Activated CD4-positive, alpha-beta T cell treated with anti-CD3 and anti-CD28 coated beads, Interleukin-2, Interleukin-6, amounts not matched to agents 100 ng/mL and 50 ng/mL, durations not matched to agents 16 hours and 8 hours (primary cell): ENCODE measurements at regions not wholly inside any gene's neighbourhood (a gene's known extent, or its start where the extent isn't known, plus 50 kb on each side); places are given as distances from the start of the nearest gene placed in this dataset.
A peak's percentile ranks its signal among the peaks of the same experiment; 100 is the strongest.

Source experiments
- DNase-seq: peaks from one replicate; pipeline ENCODE4 v3.0.0-alpha.2; 2020

DNA sequence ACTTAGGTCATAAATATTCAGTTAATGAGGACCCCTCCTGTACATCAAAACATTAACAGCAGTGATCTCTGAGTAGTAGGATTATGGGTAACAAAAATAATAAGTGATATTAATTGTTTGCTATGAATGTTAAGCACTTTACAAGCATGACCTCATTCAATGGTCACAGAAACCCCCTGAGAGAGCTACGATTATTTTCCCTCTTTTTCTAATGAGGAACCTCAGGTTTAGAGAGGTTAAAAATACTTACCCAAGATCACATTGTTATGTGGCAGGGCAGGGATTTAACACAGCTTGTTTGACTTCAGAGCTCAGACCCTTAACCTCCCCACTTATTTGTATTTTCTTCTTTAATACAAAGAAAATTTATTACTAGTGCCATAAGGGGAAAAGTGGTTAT lies 228.2 kb downstream of the TBL1XR1 start:
- DNase-seq: no peak

GRCh38 chr3:176968631-176969030 lies 228.7 kb downstream of the TBL1XR1 start:
- DNase-seq: no peak

GRCh38 chr3:176967522-176967921 lies 229.8 kb downstream of the TBL1XR1 start:
- DNase-seq: no peak

DNA sequence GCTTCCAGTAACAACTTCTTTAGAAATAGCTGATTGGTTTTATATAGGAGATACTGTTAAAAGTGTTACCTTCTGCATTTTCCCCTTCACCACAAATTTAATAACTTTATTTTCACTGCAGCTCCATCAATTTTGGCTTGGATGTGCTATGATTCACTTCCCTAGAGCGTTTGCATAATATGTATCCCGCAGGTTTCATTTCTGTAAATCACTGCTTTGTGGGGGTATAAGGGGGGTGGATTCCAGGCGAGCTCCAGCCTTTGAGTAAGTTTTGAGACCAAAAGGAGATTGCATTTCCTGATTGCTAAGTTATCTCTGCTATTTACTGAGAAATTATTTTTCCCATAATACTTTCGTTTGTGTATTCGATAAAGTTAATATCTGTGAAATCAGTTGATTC lies 232.6 kb downstream of the TBL1XR1 start:
- no peak for DNase-seq

DNA sequence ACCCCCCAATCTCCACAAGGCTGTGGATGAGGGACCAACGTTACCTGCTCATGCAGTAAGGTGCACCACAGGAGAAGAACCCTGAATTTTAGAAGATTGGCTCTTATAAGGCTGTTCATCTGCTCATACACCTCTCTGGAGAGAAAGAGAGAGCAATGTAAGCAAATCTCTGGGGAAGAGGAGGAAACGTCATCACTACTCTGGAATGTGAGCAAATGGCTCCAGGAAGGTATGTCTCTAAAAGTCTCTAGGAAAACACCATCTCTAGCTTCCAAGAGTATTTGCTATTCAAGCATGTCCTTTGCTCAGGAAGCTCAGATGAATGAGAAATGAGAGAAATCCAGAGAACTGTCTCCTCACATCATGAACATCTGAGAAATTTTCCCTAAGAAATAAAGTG lies 235.4 kb downstream of the TBL1XR1 start:
- DNase-seq: no peak

- DNase-seq: no peak
Measured at GRCh38 chr3:176959867-176960266, 237.4 kb downstream of the TBL1XR1 start.

GRCh38 chr3:176958560-176958959 lies 238.7 kb downstream of the TBL1XR1 start:
- DNase-seq: no peak

GRCh38 chr3:176954517-176954916 lies 242.8 kb downstream of the TBL1XR1 start:
- DNase-seq: no peak

DNA sequence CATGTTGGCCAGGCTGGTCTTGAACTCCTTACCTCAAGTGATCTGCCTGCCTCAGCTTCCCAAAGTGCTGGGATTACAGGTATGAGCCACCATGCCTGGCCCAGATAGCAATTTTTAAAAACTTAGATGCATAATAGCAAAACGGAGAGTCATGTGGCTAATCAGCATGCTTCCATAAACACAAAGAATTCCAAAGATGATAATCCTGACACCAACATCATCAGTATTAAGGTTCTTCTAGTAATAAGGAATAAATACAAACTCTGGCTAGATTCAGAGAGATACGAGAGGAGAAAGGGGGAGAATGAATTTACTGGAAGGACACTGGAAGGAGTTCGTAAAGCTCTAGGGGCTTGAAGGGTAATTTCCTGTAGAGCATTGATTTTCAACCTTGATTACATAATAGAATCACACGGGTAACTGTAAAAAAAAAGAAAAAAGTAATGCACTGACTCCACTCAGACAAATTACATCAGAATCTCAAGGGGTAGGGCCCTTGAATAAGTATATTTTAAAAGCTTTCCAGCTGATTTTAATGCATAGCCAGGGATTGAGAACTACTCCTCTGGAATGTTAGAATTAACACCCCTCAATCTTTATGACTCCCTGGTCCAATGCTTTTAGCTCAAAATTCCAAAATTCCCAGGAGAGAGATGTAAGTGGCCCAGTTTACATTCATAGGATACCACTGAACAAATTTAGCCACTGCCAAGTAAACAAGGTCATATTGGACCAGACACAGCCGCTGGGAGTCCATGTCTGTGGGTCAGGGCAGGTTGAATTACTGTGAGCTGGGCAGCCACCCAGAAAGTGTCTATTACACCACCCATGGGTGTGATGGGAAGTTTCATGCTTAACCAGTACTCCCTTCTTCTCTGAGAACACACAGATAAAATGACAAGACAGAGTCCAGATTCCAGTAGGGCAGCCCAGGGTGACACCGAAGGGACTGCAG lies 243.9 kb downstream of the TBL1XR1 start:
- no peak for DNase-seq

DNA sequence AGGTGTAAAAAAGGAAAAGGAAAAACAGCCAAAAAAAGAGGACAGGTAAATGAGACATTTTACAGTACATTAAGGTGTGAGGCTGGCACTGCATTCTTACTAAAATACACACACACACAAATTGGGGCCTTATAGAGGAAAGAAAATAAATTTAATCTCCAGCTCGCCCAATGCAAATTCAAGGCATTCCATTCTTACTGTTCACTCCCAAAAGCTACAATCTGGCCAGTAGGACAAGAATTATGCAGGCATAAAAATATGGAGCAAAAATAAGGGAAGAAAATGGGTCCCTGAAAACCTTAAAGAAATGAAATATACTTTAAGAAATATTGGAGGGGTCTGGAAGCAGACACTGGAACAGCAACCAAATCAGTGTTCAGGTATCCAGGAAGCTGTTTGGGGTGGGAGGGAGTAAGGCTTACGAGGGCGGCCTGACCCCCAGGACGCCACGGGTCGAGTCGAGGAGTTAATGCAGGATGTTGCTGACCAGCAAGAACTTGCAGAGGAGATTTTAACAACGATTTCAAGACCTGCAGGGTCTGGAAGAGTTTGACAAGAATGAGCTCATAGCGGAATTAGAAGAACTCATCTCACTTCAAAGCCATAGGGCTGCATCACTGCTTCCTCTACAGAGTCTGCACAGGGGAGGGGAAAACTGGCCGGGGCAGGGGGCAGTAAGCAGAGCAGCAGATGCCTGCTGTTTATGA lies 245.5 kb downstream of the TBL1XR1 start:
- DNase-seq: no peak

GRCh38 chr3:176951144-176951543 lies 246.1 kb downstream of the TBL1XR1 start:
- DNase-seq: no peak

GRCh38 chr3:176950743-176951142 lies 246.5 kb downstream of the TBL1XR1 start:
- DNase-seq: no peak

GRCh38 chr3:176948151-176948550 lies 249.1 kb downstream of the TBL1XR1 start:
- no peak for DNase-seq

DNA sequence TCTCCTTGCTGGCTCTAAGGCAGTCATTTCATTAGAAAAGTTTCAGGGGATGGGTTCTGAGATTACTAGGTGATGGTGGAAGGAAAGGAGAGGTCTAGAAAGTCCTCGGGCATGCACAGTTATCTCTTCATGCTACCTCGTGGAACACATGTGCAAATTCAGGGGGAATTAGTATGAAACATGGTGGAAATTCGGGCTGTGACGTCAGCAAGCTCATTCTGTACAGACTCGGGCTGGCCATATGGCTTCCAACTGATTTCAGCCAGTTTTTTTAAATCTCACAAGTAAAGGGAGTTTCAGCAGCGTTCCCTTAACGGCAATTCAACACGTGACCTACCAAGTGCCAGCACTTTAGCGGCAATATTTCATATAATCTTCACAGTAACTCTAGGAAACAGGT lies 251.1 kb downstream of the TBL1XR1 start:
- DNase-seq: no peak

DNA sequence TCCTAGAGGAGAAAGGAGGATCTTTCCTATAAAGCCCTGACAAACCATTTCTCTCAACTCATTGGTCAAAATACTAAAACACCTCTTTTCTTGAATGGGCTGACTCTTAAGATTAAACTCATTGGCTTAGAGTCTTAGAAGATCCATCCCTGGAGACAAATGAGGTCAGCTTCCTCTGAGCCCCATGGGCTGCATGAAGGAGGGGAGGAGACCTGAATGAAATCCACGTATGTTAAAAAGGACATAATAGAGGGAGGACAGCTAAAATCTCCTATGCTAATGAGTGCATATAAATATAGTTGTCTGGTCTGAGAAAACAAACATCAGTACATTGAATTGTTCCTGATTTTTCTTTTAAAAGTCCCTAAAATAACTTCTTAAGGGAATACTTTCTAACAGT lies 255.0 kb downstream of the TBL1XR1 start:
- DNase-seq: no peak

DNA sequence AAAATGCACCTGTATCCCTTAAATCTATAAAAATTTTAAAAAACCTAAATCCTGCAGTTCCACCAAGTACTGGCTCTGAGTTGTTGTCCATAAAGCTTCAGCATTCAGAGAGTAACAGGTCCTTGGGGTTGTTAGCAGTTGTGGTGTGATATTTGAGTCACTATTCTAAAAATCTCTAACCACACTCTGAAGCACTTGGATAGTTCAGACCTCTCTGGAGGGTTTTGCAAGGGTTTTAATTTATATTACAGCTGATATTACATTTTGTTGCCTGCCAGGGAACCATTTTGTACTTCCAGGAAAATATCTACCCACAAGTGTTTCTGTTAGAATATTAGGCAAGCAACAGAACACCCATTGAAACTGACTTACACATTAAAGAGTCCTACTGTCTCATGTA lies 255.6 kb downstream of the TBL1XR1 start:
- peak; percentile 17 for DNase-seq

DNA sequence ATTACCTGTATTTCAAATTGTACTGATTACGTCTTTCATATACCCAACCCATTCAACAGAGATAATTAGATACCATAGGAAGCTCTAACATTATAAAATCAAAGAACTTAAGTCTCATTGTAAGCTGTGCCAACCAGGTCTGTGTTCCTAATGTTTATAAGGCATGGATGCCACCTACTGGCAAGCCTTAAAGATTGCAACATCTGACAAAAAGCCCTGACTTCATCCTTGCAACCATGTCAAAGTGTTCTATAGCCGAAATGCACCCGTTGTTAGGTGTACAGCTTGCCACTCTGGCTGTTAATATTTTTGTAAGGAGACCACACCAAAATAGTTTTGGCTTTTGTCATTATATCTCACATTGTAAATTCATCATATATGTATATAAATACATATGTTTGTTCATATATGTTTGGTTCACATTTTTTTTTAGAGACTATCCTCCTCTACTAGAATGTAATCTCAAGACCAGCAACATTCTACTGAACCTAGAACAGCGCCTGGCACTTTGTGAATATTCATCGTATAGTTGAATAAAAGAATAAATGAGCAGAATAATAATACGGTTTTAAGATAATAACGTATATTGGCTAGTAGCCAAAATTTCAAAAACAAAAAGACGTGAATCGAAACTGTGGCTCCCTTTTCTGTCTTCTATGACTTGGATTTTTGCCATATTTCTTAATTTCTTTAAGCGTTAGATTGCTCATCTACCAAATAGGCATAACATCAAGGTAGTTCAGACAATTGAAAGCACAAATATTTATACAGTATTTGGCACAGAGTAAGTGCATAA lies 258.1 kb downstream of the TBL1XR1 start:
- DNase-seq: peak; percentile 66

DNA sequence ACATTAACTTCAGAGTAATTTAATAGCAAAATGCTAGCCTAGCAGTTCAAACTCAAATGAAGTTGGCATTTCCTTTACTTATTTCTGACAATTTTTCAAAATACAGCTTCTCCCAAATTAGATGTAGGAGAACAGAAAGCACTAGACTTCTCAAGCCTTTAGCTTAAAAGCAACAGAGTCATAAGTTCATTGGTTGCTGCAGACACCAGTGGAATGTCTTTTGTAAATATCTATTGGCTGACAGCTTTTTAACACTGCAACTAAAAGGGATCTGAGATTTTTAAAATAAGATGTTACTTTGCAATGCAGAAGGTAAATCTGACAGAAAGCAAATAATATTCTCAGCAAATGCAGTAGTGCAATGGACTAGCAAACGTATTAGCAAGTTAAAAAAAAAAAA lies 259.3 kb downstream of the TBL1XR1 start:
- DNase-seq: no peak

DNA sequence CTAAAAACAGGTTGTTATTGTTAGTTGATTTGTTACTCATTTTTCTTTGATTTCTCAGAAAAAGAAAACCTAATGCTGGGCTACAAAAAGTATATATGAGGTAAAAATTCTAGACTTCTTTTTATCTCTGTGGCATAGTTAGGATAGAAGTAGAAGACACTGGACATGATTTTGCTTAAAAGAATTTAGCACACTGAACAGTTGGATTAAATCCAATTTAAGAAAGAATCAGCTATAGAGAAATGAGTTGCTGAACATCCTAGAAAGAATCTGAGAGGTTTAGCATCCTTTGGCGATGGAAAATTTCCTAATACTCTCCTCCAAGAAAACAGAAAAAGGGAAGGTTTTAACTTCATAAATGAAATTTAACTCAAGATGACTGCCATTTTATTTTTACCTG lies 259.7 kb downstream of the TBL1XR1 start:
- DNase-seq: no peak

- no peak for DNase-seq
Measured at GRCh38 chr3:176935194-176935888, 261.9 kb downstream of the TBL1XR1 start.

GRCh38 chr3:176934698-176935097 lies 262.6 kb downstream of the TBL1XR1 start:
- no peak for DNase-seq

DNA sequence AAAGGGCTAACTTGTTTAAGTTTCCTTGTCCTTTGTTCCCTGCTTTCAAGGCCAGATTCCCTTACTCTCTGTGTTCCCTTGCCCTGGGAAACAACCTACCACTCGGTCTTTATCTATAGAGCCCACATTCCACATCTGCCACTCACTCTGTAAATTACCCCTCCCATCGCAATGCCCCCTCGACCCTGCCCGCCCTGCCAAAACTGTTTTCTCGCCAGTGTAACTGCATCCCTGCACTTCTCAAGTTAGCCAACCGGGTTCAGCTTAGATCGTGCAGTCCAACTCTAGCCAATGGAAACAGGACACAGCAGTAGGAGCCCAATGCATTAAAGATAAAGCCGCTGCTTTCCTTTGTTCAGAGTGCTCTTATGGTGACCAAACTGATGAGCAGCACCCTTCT lies 263.6 kb downstream of the TBL1XR1 start:
- no peak for DNase-seq

DNA sequence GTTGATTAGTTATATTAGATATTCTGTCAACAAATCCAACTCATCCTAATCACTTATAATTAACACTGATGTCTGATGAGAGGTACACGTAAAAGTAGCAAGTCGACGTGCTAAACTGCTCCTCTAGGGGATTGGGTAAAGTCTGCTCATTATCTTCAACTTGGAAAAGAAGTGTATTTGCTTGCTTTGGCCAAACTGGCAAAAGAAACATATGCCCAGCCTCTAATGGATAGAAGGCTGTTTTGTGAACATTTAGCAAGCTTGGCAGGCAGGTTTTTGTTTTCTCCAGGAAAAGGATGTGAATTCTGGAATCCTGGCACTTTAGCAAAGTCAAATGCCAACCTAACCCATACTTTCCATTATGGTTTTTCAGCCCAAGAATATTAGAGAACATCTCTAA lies 264.8 kb downstream of the TBL1XR1 start:
- DNase-seq: no peak
